ENCODE measurements at regions not wholly inside any gene's neighbourhood (a gene's known extent, or its start where the extent isn't known, plus 50 kb on each side); places are given as distances from the start of the nearest gene placed in this dataset.

DNA sequence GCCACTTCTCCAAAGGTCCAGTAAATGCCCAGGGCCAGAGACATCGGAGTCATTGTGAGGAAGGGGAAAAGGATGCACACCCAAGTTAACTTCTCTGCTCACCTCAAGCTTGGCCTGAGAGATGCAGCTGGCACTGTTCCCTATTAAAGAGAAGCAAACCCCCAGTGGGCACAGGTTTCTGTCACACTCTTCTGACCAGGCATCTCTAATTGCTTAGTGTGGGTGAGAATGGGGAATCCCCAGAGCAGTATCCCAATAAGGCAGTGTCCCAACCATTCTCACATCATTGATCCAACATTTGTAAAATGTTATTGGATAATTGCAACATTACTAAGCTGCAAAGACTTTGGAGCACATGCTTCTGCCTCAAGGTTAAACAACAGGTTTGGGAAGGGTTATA, 232.3 kb downstream of the ADGRG6 start:
- intact Hi-C loops (cut with DNase I): no loop called here
- DNase-seq: no peak
- no peaks in the 10 kb centered on the region for H3K27me3 ChIP-seq
- H3K27ac ChIP-seq: no peak overlapping the region
- 92 to 95% methylated on average over 1 of the region's 1 CpG for WGBS, 2 donors
- H3K4me1 ChIP-seq: no peaks in the 10 kb centered on the region
- H3K4me3 ChIP-seq (replicated peaks in 1 of 3): no peak overlapping the region
- no peaks in the 10 kb centered on the region for H3K9me3 ChIP-seq
- TF ChIP-seq, protein P1, sequence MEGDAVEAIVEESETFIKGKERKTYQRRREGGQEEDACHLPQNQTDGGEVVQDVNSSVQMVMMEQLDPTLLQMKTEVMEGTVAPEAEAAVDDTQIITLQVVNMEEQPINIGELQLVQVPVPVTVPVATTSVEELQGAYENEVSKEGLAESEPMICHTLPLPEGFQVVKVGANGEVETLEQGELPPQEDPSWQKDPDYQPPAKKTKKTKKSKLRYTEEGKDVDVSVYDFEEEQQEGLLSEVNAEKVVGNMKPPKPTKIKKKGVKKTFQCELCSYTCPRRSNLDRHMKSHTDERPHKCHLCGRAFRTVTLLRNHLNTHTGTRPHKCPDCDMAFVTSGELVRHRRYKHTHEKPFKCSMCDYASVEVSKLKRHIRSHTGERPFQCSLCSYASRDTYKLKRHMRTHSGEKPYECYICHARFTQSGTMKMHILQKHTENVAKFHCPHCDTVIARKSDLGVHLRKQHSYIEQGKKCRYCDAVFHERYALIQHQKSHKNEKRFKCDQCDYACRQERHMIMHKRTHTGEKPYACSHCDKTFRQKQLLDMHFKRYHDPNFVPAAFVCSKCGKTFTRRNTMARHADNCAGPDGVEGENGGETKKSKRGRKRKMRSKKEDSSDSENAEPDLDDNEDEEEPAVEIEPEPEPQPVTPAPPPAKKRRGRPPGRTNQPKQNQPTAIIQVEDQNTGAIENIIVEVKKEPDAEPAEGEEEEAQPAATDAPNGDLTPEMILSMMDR (IDR thresholded peaks at IDR 0.05): no peak
- TF ChIP-seq POLR2A (IDR thresholded peaks at IDR 0.05): no peak
- no peaks in the 10 kb centered on the region for H3K36me3 ChIP-seq

DNA sequence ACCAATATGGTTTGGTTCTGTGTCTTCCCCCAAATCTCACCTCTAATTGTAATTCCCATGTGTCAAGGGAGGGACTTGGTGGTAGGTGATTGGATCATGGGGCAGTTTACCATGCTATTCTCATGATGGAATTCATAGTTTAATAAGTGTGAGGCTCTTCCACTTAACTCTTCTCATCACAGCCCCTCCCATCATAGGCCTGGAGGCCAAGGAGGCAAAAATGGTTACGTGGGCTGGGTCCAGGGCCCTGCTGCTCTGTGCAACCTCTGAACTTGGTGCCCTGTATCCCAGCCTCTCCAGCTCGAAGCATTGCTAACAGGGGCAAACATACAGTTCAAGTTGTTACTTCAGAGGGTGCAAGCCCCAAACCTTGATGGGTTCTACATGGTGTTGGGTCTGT, 232.7 kb downstream of the ADGRG6 start:
- TF ChIP-seq, protein P1 (IDR thresholded peaks at IDR 0.05): no peak
- TF ChIP-seq POLR2A (IDR thresholded peaks at IDR 0.05): no peak
- Histone ChIP-seq H3K27ac (no peak overlapping the region), H3K4me1 (no peaks in the 10 kb centered on the region), H3K9me3 (no peaks in the 10 kb centered on the region), H3K36me3 (no peaks in the 10 kb centered on the region), H3K4me3 (replicated peaks in 1 of 3) (no peak overlapping the region), H3K27me3 (no peaks in the 10 kb centered on the region)
- no peak for DNase-seq
- intact Hi-C loops (cut with DNase I): no loop called here
- WGBS, 2 donors: 58 to 66% methylated on average over 2 of the region's 2 CpGs

DNA sequence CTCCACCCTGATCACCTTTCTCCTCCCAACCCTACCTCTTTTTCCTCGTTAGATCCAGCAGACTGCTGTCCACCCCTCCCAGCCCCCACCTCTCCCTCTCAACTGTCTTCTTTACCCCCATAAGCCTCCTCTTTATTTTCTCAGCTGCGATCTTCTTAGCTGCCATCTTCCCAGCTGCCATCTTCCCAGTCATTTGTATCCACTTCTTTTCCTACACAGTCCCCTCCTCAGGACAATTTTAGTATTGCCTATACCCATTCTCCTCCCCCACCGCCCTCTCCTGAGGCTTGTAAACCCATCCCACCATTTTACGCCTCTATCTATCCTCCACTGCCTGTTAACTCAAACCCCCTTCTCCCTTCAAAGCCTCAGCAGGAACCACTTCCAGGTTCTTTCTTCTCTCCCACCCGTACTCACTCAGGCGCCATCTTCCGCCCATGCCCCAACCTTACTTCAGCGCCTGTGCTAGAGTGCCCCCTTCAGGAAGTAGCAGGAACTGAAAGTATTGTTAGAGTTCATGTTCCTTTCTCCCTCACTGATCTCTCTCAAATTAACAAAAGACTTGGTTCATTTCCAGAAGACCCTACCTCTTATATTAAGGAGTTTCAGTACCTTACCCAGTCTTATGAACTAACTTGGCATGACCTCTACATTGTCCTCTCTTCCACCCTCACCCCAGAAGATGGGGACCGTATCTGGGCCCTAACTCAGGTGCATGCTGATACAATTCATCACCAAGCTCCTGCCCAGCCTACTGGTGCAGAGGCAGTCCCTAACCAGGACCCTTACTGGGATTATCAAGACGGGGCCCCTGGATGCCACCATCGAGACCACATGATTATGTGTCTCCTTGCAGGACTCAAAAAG, 236.0 kb downstream of the ADGRG6 start:
- Histone ChIP-seq H3K27ac (no peak overlapping the region), H3K4me1 (no peaks in the 10 kb centered on the region), H3K4me3 (replicated peaks in 1 of 3) (no peak overlapping the region), H3K27me3 (no peaks in the 10 kb centered on the region), H3K36me3 (no peaks in the 10 kb centered on the region), H3K9me3 (no peaks in the 10 kb centered on the region)
- no peak for TF ChIP-seq POLR2A (IDR thresholded peaks at IDR 0.05)
- TF ChIP-seq, protein P1 (IDR thresholded peaks at IDR 0.05): no peak
- WGBS, 2 donors: 71 to 73% methylated on average over 11 of the region's 11 CpGs
- intact Hi-C loops (cut with DNase I): no loop called here
- DNase-seq: no peak

DNA sequence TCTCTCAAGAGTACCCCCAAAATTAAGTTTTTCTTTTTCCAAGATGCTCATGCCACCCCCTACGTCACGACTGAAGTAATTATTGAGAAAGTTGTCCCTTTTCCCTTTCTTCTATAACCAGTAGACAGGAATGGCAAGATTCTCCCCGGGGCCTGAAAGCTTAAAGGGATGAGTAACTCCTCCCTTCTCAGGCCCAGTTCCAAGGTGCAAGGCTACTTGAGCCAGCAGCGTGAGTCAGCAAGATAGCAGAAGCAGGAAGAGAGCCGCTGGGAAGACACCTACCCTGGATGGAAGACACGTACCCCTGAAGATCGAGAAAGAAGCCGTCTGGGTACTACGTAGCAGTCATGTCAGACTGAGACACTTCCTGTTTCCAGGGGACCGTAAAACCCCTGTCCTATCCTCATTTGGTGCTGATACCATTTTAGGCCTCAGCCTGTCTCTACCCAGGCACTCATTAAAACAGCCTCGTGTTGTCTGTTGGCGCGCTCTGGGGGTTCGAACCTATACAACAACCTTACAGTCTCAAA, 241.0 kb downstream of the ADGRG6 start:
- Histone ChIP-seq H3K9me3 (no peaks in the 10 kb centered on the region), H3K27ac (no peak overlapping the region), H3K36me3 (no peaks in the 10 kb centered on the region), H3K4me1 (no peaks in the 10 kb centered on the region), H3K4me3 (replicated peaks in 1 of 3) (no peak overlapping the region), H3K27me3 (no peaks in the 10 kb centered on the region)
- intact Hi-C loops (cut with DNase I): no loop called here
- TF ChIP-seq, protein P1 (IDR thresholded peaks at IDR 0.05): no peak
- TF ChIP-seq POLR2A (IDR thresholded peaks at IDR 0.05): no peak
- DNase-seq: no peak
- 81 to 82% methylated on average over 14 of the region's 14 CpGs for WGBS, 2 donors

DNA sequence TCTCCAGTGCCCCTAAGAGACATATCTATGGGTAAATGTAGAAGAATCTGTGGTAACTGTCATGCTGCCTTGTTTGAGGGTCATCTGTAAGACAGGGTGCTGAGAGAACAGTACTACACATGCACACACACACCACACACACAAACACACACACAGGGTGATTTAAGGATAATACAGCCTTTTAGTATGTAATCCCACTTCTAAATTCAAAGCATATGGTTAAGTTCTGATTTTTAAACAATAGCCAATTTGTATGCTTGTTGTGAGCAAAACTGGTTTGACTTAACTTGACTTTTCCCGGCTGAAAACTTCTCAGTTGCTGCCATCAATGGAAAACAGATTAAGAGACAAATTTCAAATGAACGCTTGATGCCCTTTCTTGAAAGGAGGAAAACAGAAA, 241.8 kb downstream of the ADGRG6 start:
- TF ChIP-seq, protein P1 (IDR thresholded peaks at IDR 0.05): no peak
- TF ChIP-seq POLR2A (IDR thresholded peaks at IDR 0.05): no peak
- H3K4me3 ChIP-seq (replicated peaks in 1 of 3): no peak overlapping the region
- H3K4me1 ChIP-seq: no peaks in the 10 kb centered on the region
- WGBS, 2 donors: 85 to 92% methylated on average over 2 of the region's 2 CpGs
- no peaks in the 10 kb centered on the region for H3K9me3 ChIP-seq
- H3K27me3 ChIP-seq: no peaks in the 10 kb centered on the region
- intact Hi-C loops (cut with DNase I): no loop called here
- H3K36me3 ChIP-seq: no peaks in the 10 kb centered on the region
- DNase-seq: no peak
- H3K27ac ChIP-seq: no peak overlapping the region

Measured in thyroid gland (tissue), 4 donors.